ENCODE measurements at regions not wholly inside any gene's neighbourhood (a gene's known extent, or its start where the extent isn't known, plus 50 kb on each side); places are given as distances from the start of the nearest gene placed in this dataset.

- TF ChIP-seq CTCF (conservative IDR thresholded peaks at IDR 0.05 in 1 of 2, IDR thresholded peaks at IDR 0.05 in 1 of 2; ENCODE audit: extremely low read depth in 1 of 2, insufficient read depth in 1 of 2, low read depth in 1 of 2, low read length in 2 of 2) = no peak
- TF ChIP-seq EZH2 (IDR thresholded peaks at IDR 0.05; ENCODE audit: borderline replicate concordance, low read length) = no peak
Observed at GRCh38 chr10:128710798-128711183, 584.6 kb upstream of the MKI67 start.

All from mammary epithelial cell (primary cell).